HCT116 (cell line): ENCODE measurements at regions not wholly inside any gene's neighbourhood (a gene's known extent, or its start where the extent isn't known, plus 50 kb on each side); places are given as distances from the start of the nearest gene placed in this dataset.

Experiments
- ATAC-seq: fragments of 200-7000 bp; cut with Tn5 transposase; 2 replicates; pipeline ENCODE4 v1.9.1; 2020; ENCODE audit warnings: mild to moderate bottlenecking, moderate library complexity
- BruUV-seq: library from RNA; stranded (reverse); fragments of 400-500 nt; replicated peaks from 2 replicates; lab custom pipeline; 2021; lab: Mats Ljungman, UMichigan
- CTCF ChIA-PET: fragments of 300-600 bp; sonication (Branson Sonifier 250); formaldehyde crosslinking; loops from one replicate; lab custom pipeline; 2021; ENCODE audit warnings: antibody characterized with exemption; lab: Charles Lee
- POLR2A ChIA-PET: fragments of 300-600, 350-600 bp; sonication (Branson Sonifier 250); formaldehyde crosslinking; loops from one replicate; lab custom pipeline; 2021; ENCODE audit warnings: antibody characterized with exemption; lab: Charles Lee
- RAD21 ChIA-PET, 2 experiments: fragments of 300-600 bp; sonication (Branson Sonifier 250); formaldehyde crosslinking; loops; one replicate each; lab custom pipeline; 2023; ENCODE audit warnings: low total read pairs in 2 of 2; ENCODE audit not compliant: uncharacterized antibody in 2 of 2, unreplicated experiment in 2 of 2, low non-redundant PET in 1 of 2; lab: Charles Lee
- DNase-seq: peaks from one replicate; pipeline ENCODE4 v3.0.0-alpha.2; 2010; ENCODE audit warnings: low read depth, low spot score
- H2AFZ ChIP-seq: fragments of 200-600 bp; shearing (Covaris generic), sonication (generic); 2 replicates; pipeline ENCODE4 v1.6.1; 2017; ENCODE audit warnings: low read depth, mixed run types, mixed read lengths, antibody characterized with exemption, low read length; ENCODE audit not compliant: poor library complexity, severe bottlenecking
- H3K27ac ChIP-seq: 2 replicates; pipeline ENCODE4 v1.5.1; 2012; ENCODE audit warnings: low read depth, low read length
- H3K27me3 ChIP-seq: fragments of 200-600 bp; sonication (generic); 2 replicates; pipeline ENCODE4 v1.6.1; 2016; ENCODE audit warnings: mixed run types, low read length, mixed read lengths; ENCODE audit not compliant: insufficient read depth
- H3K36me3 ChIP-seq, 2 experiments: fragments of 200-500 bp in 1 of 2; fragments of 200-600 bp in 1 of 2; sonication (Bioruptor generic) in 1 of 2; sonication (generic) in 1 of 2; 2 replicates each; pipeline versions ENCODE4 v1.5.1 to v1.6.1; 2014 to 2016; ENCODE audit warnings: low read length in 2 of 2, inconsistent platforms in 1 of 2, mixed read lengths in 1 of 2, mixed run types in 1 of 2; ENCODE audit not compliant: insufficient read depth in 2 of 2, control insufficient read depth in 1 of 2
- H3K4me1 ChIP-seq, 2 experiments: fragments of 200-600 bp in 1 of 2; sonication (generic) in 1 of 2; 2 replicates each; pipeline versions ENCODE4 v1.5.1 to v1.6.1; 2012 to 2017; ENCODE audit warnings: low read length in 2 of 2, inconsistent platforms in 1 of 2, mild to moderate bottlenecking in 1 of 2, mixed read lengths in 1 of 2, mixed run types in 1 of 2, moderate library complexity in 1 of 2; ENCODE audit not compliant: insufficient read depth in 2 of 2, control insufficient read depth in 1 of 2
- H3K4me2 ChIP-seq: fragments of 200-600 bp; sonication (generic); 2 replicates; pipeline ENCODE4 v1.6.1; 2017; ENCODE audit warnings: mixed run types, low read length, mixed read lengths
- H3K4me3 ChIP-seq, 2 experiments: fragments of 200-600 bp in 1 of 2; sonication (generic) in 1 of 2; replicated peaks in 1 of 2; 2 replicates each; pipeline ENCODE4 v1.5.1; 2011 to 2016; ENCODE audit warnings: low read length in 2 of 2, control low read depth in 1 of 2, low read depth in 1 of 2, mild to moderate bottlenecking in 1 of 2, mixed read lengths in 1 of 2, mixed run types in 1 of 2
- H3K79me2 ChIP-seq: fragments of 200-600 bp; sonication (generic); 2 replicates; pipeline ENCODE4 v1.6.1; 2017; ENCODE audit warnings: mild to moderate bottlenecking, mixed run types, low read length, moderate library complexity, mixed read lengths; ENCODE audit not compliant: insufficient read depth
- H3K9ac ChIP-seq: fragments of 200-600 bp; sonication (generic); 2 replicates; pipeline ENCODE4 v1.6.1; 2016; ENCODE audit warnings: low read length, mixed read lengths
- H3K9me2 ChIP-seq: fragments of 200-600 bp; sonication (generic), shearing (Covaris generic); 2 replicates; pipeline ENCODE4 v1.6.1; 2017; ENCODE audit warnings: mixed run types, mild to moderate bottlenecking, moderate library complexity; ENCODE audit not compliant: insufficient read depth
- H3K9me3 ChIP-seq, 2 experiments: fragments of 200-500 bp in 1 of 2; fragments of 200-600 bp in 1 of 2; sonication (Bioruptor generic) in 1 of 2; sonication (generic) in 1 of 2; 2 replicates each; pipeline ENCODE4 v1.6.1; 2014 to 2017; ENCODE audit warnings: low read length in 2 of 2, mixed read lengths in 2 of 2, inconsistent platforms in 1 of 2, low read depth in 1 of 2, mild to moderate bottlenecking in 1 of 2, mixed run types in 1 of 2, moderate library complexity in 1 of 2; ENCODE audit not compliant: control insufficient read depth in 1 of 2, insufficient read depth in 1 of 2
- H4K20me1 ChIP-seq: fragments of 200-600 bp; sonication (generic), shearing (Covaris generic); 2 replicates; pipeline ENCODE4 v1.6.1; 2017; ENCODE audit warnings: mixed run types, mild to moderate bottlenecking, moderate library complexity; ENCODE audit not compliant: insufficient read depth
- CEBPB ChIP-seq: IDR thresholded peaks from 2 replicates; pipeline ENCODE4 v1.6.1; 2012; ENCODE audit warnings: low read depth
- CTCF ChIP-seq, 3 experiments: fragments of 200-600 bp in 1 of 3; sonication (generic) in 1 of 3; IDR thresholded peaks in 2 of 3; conservative IDR thresholded peaks in 1 of 3; 2 replicates each; pipeline ENCODE4 v1.5.1; 2012 to 2017; ENCODE audit warnings: low read depth in 2 of 3, low read length in 2 of 3, antibody characterized with exemption in 1 of 3, borderline replicate concordance in 1 of 3, control low read depth in 1 of 3, mild to moderate bottlenecking in 1 of 3, mixed read lengths in 1 of 3, mixed run types in 1 of 3, moderate library complexity in 1 of 3; ENCODE audit not compliant: insufficient read depth in 1 of 3
- EGR1 ChIP-seq: IDR thresholded peaks from 2 replicates; pipeline ENCODE4 v1.6.1; 2012; ENCODE audit warnings: low read depth
- ELF1 ChIP-seq: IDR thresholded peaks from 2 replicates; pipeline ENCODE4 v1.6.1; 2012; ENCODE audit warnings: low read depth, borderline replicate concordance
- EZH2 ChIP-seq: fragments of 200-600 bp; sonication (generic); IDR thresholded peaks from 2 replicates; pipeline ENCODE4 v1.6.1; 2017; ENCODE audit warnings: antibody characterized with exemption, mixed run types
- EZH2phosphoT487 ChIP-seq: fragments of 200-600 bp; IDR thresholded peaks from 2 replicates; pipeline ENCODE4 v1.6.1; 2018; ENCODE audit warnings: antibody characterized with exemption, borderline replicate concordance
- FOSL1 ChIP-seq: IDR thresholded peaks from 2 replicates; pipeline ENCODE4 v1.6.1; 2012; ENCODE audit warnings: low read depth
- JUND ChIP-seq: IDR thresholded peaks from 2 replicates; pipeline ENCODE4 v1.6.1; 2012
- POLR2A ChIP-seq: IDR thresholded peaks from 2 replicates; pipeline ENCODE4 v1.7.0; 2011; ENCODE audit warnings: borderline replicate concordance; ENCODE audit not compliant: insufficient read depth, insufficient read length; ENCODE audit errors: extremely low read depth
- RAD21 ChIP-seq: IDR thresholded peaks from 2 replicates; pipeline ENCODE4 v1.6.1; 2012; ENCODE audit warnings: low read depth, mild to moderate bottlenecking
- REST ChIP-seq: IDR thresholded peaks from 2 replicates; pipeline ENCODE4 v1.6.1; 2012; ENCODE audit warnings: low read depth
- SRF ChIP-seq: IDR thresholded peaks from 2 replicates; pipeline ENCODE4 v1.6.1; 2012; ENCODE audit warnings: low read depth
- TCF7L2 ChIP-seq: IDR thresholded peaks from 2 replicates; pipeline ENCODE4 v1.7.0; 2011; ENCODE audit warnings: borderline replicate concordance, inconsistent platforms; ENCODE audit not compliant: insufficient read depth, insufficient read length; ENCODE audit errors: extremely low read depth
- YY1 ChIP-seq: IDR thresholded peaks from 2 replicates; pipeline ENCODE4 v1.6.1; 2011; ENCODE audit warnings: low read length, low read depth, moderate library complexity, mild to moderate bottlenecking; ENCODE audit not compliant: insufficient replicate concordance; ENCODE audit errors: extremely low read depth
- ZBTB33 ChIP-seq: IDR thresholded peaks from 2 replicates; pipeline ENCODE4 v1.6.1; 2011; ENCODE audit warnings: mild to moderate bottlenecking, low read length, moderate library complexity; ENCODE audit not compliant: insufficient replicate concordance; ENCODE audit errors: extremely low read depth
- ZFX ChIP-seq: fragments of 450-650 bp; IDR thresholded peaks from 2 replicates; pipeline ENCODE4 v1.6.1; 2017
- ZNF274 ChIP-seq: fragments of 200-500 bp; sonication (Bioruptor generic); IDR thresholded peaks from 2 replicates; pipeline ENCODE4 v1.6.1; 2014; ENCODE audit warnings: mild to moderate bottlenecking, low read depth, low read length, inconsistent platforms
- intact Hi-C: fragments of 100-400 bp; cut with micrococcal nuclease; formaldehyde crosslinking; loops from 2 replicates; pipeline ENCODE4 v1.10.0; 2022
- TF ChIP-seq, protein P1 (sequence below): IDR thresholded peaks from 2 replicates; pipeline ENCODE4 v1.6.1; 2012

DNA sequence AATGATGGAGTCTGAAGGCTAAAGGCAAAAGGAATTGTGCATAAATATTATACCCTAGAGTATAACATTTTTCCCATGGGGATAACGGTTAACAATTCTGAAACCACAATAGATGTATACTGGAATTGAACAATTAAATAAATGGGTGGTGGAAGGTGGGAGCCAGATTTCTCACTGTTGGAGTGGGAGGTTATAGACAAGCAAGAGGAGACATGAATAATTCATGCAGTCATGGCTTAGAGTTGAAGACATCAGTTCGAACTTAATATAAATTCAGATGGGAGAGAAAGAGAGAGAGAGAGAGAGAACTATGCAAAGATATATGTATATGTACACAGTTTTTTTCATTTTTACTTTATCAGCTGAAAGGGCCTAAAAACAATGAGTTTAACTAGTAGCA lies 523.9 kb downstream of the FOXG1 start:
- Histone ChIP-seq H3K4me1 (no peaks in the 10 kb centered on the region), H3K4me3 (no peak overlapping the region), H2AFZ (no peak overlapping the region), H3K27ac (no peak overlapping the region), H3K9me3 (peaks cover 11 to 30% of the 10 kb centered on the region in 2 experiments; a peak in 2 of 4 replicates), H3K36me3 (no peaks in the 10 kb centered on the region), H3K4me2 (no peak overlapping the region), H3K9me2 (no peaks in the 10 kb centered on the region), H3K9ac (no peak overlapping the region), H4K20me1 (no peaks in the 10 kb centered on the region), H3K27me3 (no peaks in the 10 kb centered on the region), H3K79me2 (no peaks in the 10 kb centered on the region)
- TF ChIP-seq REST (no peak), SRF (no peak), ZBTB33 (no peak), TCF7L2 (no peak), RAD21 (no peak), EZH2 (no peak), YY1 (no peak), CTCF (IDR thresholded peaks at IDR 0.05 in 2 of 3, conservative IDR thresholded peaks at IDR 0.05 in 1 of 3; ENCODE audit: borderline replicate concordance in 1 of 3, insufficient read depth in 1 of 3, low read depth in 2 of 3, low read length in 2 of 3) (no peak), POLR2A (no peak), CEBPB (no peak), EZH2phosphoT487 (no peak), ZNF274 (no peak), FOSL1 (no peak), JUND (no peak), ZFX (no peak), ELF1 (no peak), EGR1 (no peak)
- TF ChIP-seq, protein P1, sequence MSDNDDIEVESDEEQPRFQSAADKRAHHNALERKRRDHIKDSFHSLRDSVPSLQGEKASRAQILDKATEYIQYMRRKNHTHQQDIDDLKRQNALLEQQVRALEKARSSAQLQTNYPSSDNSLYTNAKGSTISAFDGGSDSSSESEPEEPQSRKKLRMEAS = no peak
- ChIA-PET CTCF (no interaction called here), RAD21 (no interaction called here), POLR2A (no interaction called here)
- no TSS peak for BruUV-seq
- no peak for DNase-seq
- no peak for ATAC-seq
- intact Hi-C loops = no loop called here
